Mucosa of stomach (tissue), 1 donor: ENCODE measurements at regions not wholly inside any gene's neighbourhood (a gene's known extent, or its start where the extent isn't known, plus 50 kb on each side); places are given as distances from the start of the nearest gene placed in this dataset.

Experiments
- H3K27me3 ChIP-seq: one replicate; pipeline ENCODE4 v1.7.0; 2013; ENCODE audit warnings: mild to moderate bottlenecking, low read length; ENCODE audit not compliant: control insufficient read depth, insufficient read depth
- H3K36me3 ChIP-seq: one replicate; pipeline ENCODE4 v1.7.0; 2013; ENCODE audit warnings: low read length; ENCODE audit not compliant: control insufficient read depth, insufficient read depth
- H3K4me1 ChIP-seq: one replicate; pipeline ENCODE4 v1.7.0; 2013; ENCODE audit warnings: mild to moderate bottlenecking, low read length; ENCODE audit not compliant: control insufficient read depth, insufficient read depth
- H3K4me3 ChIP-seq: one replicate; pipeline ENCODE4 v1.7.0; 2013; ENCODE audit warnings: low read length
- H3K9ac ChIP-seq: one replicate; pipeline ENCODE4 v1.7.0; 2013; ENCODE audit warnings: mild to moderate bottlenecking, low read length, moderate library complexity
- H3K9me3 ChIP-seq: one replicate; pipeline ENCODE4 v1.7.0; 2013; ENCODE audit warnings: mild to moderate bottlenecking, low read length, moderate library complexity; ENCODE audit not compliant: control insufficient read depth
- donor health status: Pancreatic carcinoma.

GRCh38 chr10:100672199-100672598 lies 73.2 kb upstream of the PAX2 start:
- Histone ChIP-seq H3K4me3 (no peak overlapping the region), H3K27me3 (peaks cover 64% of the 10 kb centered on the region), H3K4me1 (no peaks in the 10 kb centered on the region), H3K9ac (no peak overlapping the region), H3K36me3 (no peaks in the 10 kb centered on the region), H3K9me3 (no peaks in the 10 kb centered on the region)

- peaks cover 38% of the 10 kb centered on the region for H3K27me3 ChIP-seq
- H3K4me3 ChIP-seq: no peak overlapping the region
- H3K36me3 ChIP-seq: no peaks in the 10 kb centered on the region
- no peaks in the 10 kb centered on the region for H3K4me1 ChIP-seq
- no peak overlapping the region for H3K9ac ChIP-seq
- H3K9me3 ChIP-seq: no peaks in the 10 kb centered on the region
Observed at GRCh38 chr10:100677290-100677945, 68.0 kb upstream of the PAX2 start.

GRCh38 chr10:100679327-100679726 lies 66.1 kb upstream of the PAX2 start:
- Histone ChIP-seq H3K27me3 (peaks cover 44% of the 10 kb centered on the region), H3K4me1 (no peaks in the 10 kb centered on the region), H3K4me3 (no peak overlapping the region), H3K9ac (no peak overlapping the region), H3K9me3 (no peaks in the 10 kb centered on the region), H3K36me3 (no peaks in the 10 kb centered on the region)

- H3K27me3 ChIP-seq: peaks cover 74% of the 10 kb centered on the region
Observed at GRCh38 chr10:100683004-100683403, 62.4 kb upstream of the PAX2 start.

GRCh38 chr10:100683545-100684300 lies 61.7 kb upstream of the PAX2 start:
- Histone ChIP-seq H3K27me3 (peaks cover 81% of the 10 kb centered on the region), H3K36me3 (no peaks in the 10 kb centered on the region), H3K9ac (no peak overlapping the region), H3K9me3 (no peaks in the 10 kb centered on the region), H3K4me1 (no peaks in the 10 kb centered on the region), H3K4me3 (no peak overlapping the region)

More at GRCh38 chr10:100683004-100683403, 62.4 kb upstream of the PAX2 start:
- Histone ChIP-seq H3K4me1 (no peaks in the 10 kb centered on the region), H3K9me3 (no peaks in the 10 kb centered on the region), H3K4me3 (no peak overlapping the region), H3K9ac (no peak overlapping the region), H3K36me3 (no peaks in the 10 kb centered on the region)

- Histone ChIP-seq H3K4me3 (no peak overlapping the region), H3K27me3 (peaks cover 85% of the 10 kb centered on the region), H3K9me3 (no peaks in the 10 kb centered on the region), H3K36me3 (no peaks in the 10 kb centered on the region), H3K9ac (no peak overlapping the region), H3K4me1 (no peaks in the 10 kb centered on the region)
Observed at GRCh38 chr10:100684688-100685235, 60.6 kb upstream of the PAX2 start.

- no peaks in the 10 kb centered on the region for H3K9me3 ChIP-seq
- peaks cover 87% of the 10 kb centered on the region for H3K27me3 ChIP-seq
- H3K4me3 ChIP-seq: no peak overlapping the region
- no peaks in the 10 kb centered on the region for H3K4me1 ChIP-seq
- no peaks in the 10 kb centered on the region for H3K36me3 ChIP-seq
- no peak overlapping the region for H3K9ac ChIP-seq
Observed at GRCh38 chr10:100685331-100685730, 60.1 kb upstream of the PAX2 start.

- Histone ChIP-seq H3K27me3 (peaks cover 69% of the 10 kb centered on the region), H3K36me3 (no peaks in the 10 kb centered on the region), H3K4me1 (no peaks in the 10 kb centered on the region), H3K9ac (no peak overlapping the region), H3K9me3 (no peaks in the 10 kb centered on the region), H3K4me3 (no peak overlapping the region)
Observed at GRCh38 chr10:100687143-100688003, 58.0 kb upstream of the PAX2 start.

GRCh38 chr10:100688201-100688600 lies 57.2 kb upstream of the PAX2 start:
- Histone ChIP-seq H3K36me3 (no peaks in the 10 kb centered on the region), H3K4me3 (no peak overlapping the region), H3K27me3 (peaks cover 61% of the 10 kb centered on the region), H3K9me3 (no peaks in the 10 kb centered on the region), H3K9ac (no peak overlapping the region), H3K4me1 (no peaks in the 10 kb centered on the region)

GRCh38 chr10:100693821-100694220 lies 51.6 kb upstream of the PAX2 start:
- Histone ChIP-seq H3K4me1 (no peaks in the 10 kb centered on the region), H3K9ac (no peak overlapping the region), H3K9me3 (no peaks in the 10 kb centered on the region), H3K4me3 (no peak overlapping the region), H3K27me3 (peaks cover 14% of the 10 kb centered on the region), H3K36me3 (no peaks in the 10 kb centered on the region)
